ENCODE measurements at regions not wholly inside any gene's neighbourhood (a gene's known extent, or its start where the extent isn't known, plus 50 kb on each side); places are given as distances from the start of the nearest gene placed in this dataset.
"Not testable (repeated sequence)": the region's sequence is repeated elsewhere in the genome, so short reads cannot be mapped to it uniquely, and the experiment has no call there.

DNA sequence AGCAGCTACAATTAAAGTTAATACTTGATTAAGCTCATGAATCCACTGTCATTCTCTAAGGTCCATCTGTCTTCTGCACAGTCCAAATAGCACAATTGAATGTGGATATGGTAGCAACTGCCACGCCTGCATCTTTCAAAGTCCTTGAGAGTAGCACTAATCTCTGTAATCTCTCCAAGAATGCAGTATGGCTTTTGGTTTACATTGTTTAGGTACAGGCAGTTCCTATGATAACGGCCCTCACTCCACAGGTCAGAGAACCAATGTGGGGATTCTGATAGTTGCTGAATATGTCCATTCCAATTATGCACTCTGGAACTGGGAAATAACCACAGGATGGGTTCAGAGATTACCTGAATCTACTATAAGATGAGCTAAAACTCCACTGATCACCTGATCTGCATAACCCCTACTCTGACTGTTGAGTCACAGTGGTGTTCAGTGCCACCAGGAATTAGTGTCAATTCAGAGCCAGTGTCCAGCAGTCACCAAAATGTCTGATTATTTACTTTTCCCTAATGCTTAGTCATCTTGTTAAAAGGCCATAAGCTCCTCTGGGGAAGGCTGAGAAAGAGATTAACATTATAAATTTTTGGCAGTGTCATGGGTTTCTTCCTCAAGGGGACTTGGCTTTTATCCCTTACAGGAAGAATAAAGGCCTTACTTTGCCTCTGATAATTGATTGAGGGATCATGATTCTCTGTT lies 175.5 kb downstream of the GOLGA8K start:
- TF ChIP-seq, protein P1, sequence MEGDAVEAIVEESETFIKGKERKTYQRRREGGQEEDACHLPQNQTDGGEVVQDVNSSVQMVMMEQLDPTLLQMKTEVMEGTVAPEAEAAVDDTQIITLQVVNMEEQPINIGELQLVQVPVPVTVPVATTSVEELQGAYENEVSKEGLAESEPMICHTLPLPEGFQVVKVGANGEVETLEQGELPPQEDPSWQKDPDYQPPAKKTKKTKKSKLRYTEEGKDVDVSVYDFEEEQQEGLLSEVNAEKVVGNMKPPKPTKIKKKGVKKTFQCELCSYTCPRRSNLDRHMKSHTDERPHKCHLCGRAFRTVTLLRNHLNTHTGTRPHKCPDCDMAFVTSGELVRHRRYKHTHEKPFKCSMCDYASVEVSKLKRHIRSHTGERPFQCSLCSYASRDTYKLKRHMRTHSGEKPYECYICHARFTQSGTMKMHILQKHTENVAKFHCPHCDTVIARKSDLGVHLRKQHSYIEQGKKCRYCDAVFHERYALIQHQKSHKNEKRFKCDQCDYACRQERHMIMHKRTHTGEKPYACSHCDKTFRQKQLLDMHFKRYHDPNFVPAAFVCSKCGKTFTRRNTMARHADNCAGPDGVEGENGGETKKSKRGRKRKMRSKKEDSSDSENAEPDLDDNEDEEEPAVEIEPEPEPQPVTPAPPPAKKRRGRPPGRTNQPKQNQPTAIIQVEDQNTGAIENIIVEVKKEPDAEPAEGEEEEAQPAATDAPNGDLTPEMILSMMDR (IDR thresholded peaks at IDR 0.05): not testable (repeated sequence)
- TF ChIP-seq POLR2A (IDR thresholded peaks at IDR 0.05): not testable (repeated sequence)

Measured in adrenal gland (tissue), 5 donors.